Osteocyte (in vitro differentiated cells): ENCODE measurements at regions not wholly inside any gene's neighbourhood (a gene's known extent, or its start where the extent isn't known, plus 50 kb on each side); places are given as distances from the start of the nearest gene placed in this dataset.

Experiments used
- DNase-seq: peaks from one replicate; pipeline ENCODE4 v3.0.0; 2021; ENCODE audit warnings: mixed read lengths; ENCODE audit not compliant: unreplicated experiment; ENCODE audit errors: extremely low spot score
- H3K27ac Mint-ChIP-seq: one replicate; pipeline ENCODE4 v1.8.0; 2021; ENCODE audit warnings: mild to moderate bottlenecking, mixed read lengths; ENCODE audit not compliant: unreplicated experiment
- H3K27me3 Mint-ChIP-seq: one replicate; pipeline ENCODE4 v1.8.0; 2021; ENCODE audit warnings: mixed read lengths; ENCODE audit not compliant: unreplicated experiment
- H3K36me3 Mint-ChIP-seq: one replicate; pipeline ENCODE4 v1.8.0; 2021; ENCODE audit warnings: mixed read lengths; ENCODE audit not compliant: unreplicated experiment
- H3K4me1 Mint-ChIP-seq: one replicate; pipeline ENCODE4 v1.8.0; 2021; ENCODE audit warnings: mixed read lengths; ENCODE audit not compliant: unreplicated experiment
- H3K4me3 Mint-ChIP-seq: one replicate; pipeline ENCODE4 v1.8.0; 2021; ENCODE audit warnings: mild to moderate bottlenecking, moderate library complexity, mixed read lengths; ENCODE audit not compliant: unreplicated experiment
- H3K9me3 Mint-ChIP-seq: one replicate; pipeline ENCODE4 v1.8.0; 2021; ENCODE audit warnings: mixed read lengths; ENCODE audit not compliant: unreplicated experiment
- CTCF ChIP-seq: fragments of 200-600 bp; sonication (generic); IDR thresholded peaks from 2 replicates; pipeline ENCODE4 v1.5.0; 2021; ENCODE audit warnings: antibody characterized with exemption, mild to moderate bottlenecking, moderate library complexity

- no peak for DNase-seq
- Mint-ChIP-seq H3K27me3 (peaks cover 34% of the 10 kb centered on the region), H3K9me3 (no peaks in the 10 kb centered on the region), H3K36me3 (no peaks in the 10 kb centered on the region), H3K27ac (no peak overlapping the region), H3K4me3 (no peak overlapping the region), H3K4me1 (no peaks in the 10 kb centered on the region)
- TF ChIP-seq CTCF, result no peak
Measured at GRCh38 chr18:49717617-49718016, 95.7 kb downstream of the ACAA2 start.

DNA sequence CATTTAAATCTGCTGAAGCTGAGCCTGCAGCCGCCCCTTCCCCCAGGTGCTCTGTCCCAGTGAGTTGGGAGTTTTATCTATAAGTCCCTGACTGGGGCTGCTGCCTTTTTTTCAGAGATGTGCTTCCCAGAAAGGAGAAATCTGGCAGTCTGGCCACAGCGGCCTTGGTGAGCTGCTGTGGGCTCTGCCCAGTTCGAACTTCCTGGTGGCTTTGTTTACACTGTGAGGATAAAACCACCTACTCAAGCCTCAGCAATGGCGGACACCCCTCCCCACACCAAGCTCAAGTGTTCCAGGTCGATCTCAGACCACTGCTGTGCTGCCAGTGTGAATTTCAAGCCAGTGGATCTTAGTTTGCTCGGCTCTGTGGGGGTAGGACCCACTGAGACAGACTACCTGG is 97.3 kb downstream of the ACAA2 start:
- Mint-ChIP-seq H3K9me3 (no peaks in the 10 kb centered on the region), H3K27ac (no peak overlapping the region), H3K27me3 (peaks cover 50% of the 10 kb centered on the region), H3K36me3 (no peaks in the 10 kb centered on the region), H3K4me3 (no peak overlapping the region), H3K4me1 (no peaks in the 10 kb centered on the region)
- no peak for DNase-seq
- no peak for TF ChIP-seq CTCF

DNA sequence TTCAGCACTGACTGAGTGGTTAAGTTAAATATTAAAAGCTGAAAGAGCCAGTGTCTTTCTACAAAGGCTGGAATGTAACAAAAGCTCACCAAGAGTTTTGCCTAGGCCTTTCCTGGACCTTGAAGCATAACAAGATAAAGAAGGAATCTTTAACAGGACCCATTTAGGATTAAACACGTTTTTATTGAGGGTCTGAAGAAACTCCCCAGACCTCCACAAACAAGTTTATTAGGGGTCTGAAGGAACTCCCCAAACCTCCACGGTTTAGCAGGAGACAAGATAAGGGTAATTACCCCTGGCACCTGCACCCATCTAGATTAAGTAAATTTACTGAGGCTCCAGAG is 104.0 kb downstream of the ACAA2 start:
- Mint-ChIP-seq H3K9me3 (no peaks in the 10 kb centered on the region), H3K27ac (no peak overlapping the region), H3K4me1 (no peaks in the 10 kb centered on the region), H3K36me3 (no peaks in the 10 kb centered on the region), H3K27me3 (peaks cover 43% of the 10 kb centered on the region), H3K4me3 (no peak overlapping the region)
- no peak for DNase-seq
- TF ChIP-seq CTCF, result no peak

- TF ChIP-seq CTCF, result no peak
- no peak overlapping the region for H3K27ac Mint-ChIP-seq
- no peak for DNase-seq
- H3K9me3 Mint-ChIP-seq, result no peaks in the 10 kb centered on the region
- H3K36me3 Mint-ChIP-seq, result no peaks in the 10 kb centered on the region
- no peak overlapping the region for H3K4me3 Mint-ChIP-seq
- H3K27me3 Mint-ChIP-seq, result peaks cover 38% of the 10 kb centered on the region
- no peaks in the 10 kb centered on the region for H3K4me1 Mint-ChIP-seq
Measured at GRCh38 chr18:49708662-49709346, 104.5 kb downstream of the ACAA2 start.

GRCh38 chr18:49707599-49707998 is 105.7 kb downstream of the ACAA2 start:
- Mint-ChIP-seq H3K27me3 (peaks cover 26% of the 10 kb centered on the region), H3K4me3 (no peak overlapping the region), H3K36me3 (no peaks in the 10 kb centered on the region), H3K4me1 (no peaks in the 10 kb centered on the region), H3K27ac (no peak overlapping the region), H3K9me3 (no peaks in the 10 kb centered on the region)
- no peak for TF ChIP-seq CTCF
- DNase-seq, result no peak
